ENCODE measurements at regions not wholly inside any gene's neighbourhood (a gene's known extent, or its start where the extent isn't known, plus 50 kb on each side); places are given as distances from the start of the nearest gene placed in this dataset.

- in situ Hi-C loops (cut with HindIII; ENCODE audit: low pct_unique_long_range_greater_than_20kb, low sequenced_read_pairs) = no loop called here
- peak; percentile 38 for DNase-seq (ENCODE audit: low read depth, low spot score)
These were observed 351.9 kb downstream of the PCDH18 start for GRCh38 chr4:137180349-137180748.

- in situ Hi-C loops (cut with HindIII; ENCODE audit: low pct_unique_long_range_greater_than_20kb, low sequenced_read_pairs) = no loop called here
- no peak for DNase-seq (ENCODE audit: low read depth, low spot score)
These were observed 375.5 kb downstream of the PCDH18 start for GRCh38 chr4:137156807-137157206.

DNA sequence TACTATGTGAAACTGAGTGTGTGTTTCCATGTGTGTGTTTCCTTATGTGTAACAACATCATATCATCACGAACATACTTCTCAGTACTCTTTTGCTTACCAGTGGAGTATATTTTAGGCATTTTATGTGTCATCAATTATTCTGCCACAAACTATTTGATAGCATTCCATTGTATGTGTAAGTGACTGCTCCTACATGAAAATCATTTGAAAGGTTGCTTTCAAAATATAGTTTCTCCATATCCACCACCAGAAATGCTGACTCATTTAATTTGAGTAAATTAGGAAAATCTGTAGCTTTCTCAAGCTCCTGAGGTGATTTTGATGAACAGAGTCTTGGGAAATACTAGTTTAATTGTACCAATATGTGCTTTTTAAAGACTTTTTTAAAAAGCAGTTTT, 376.2 kb downstream of the PCDH18 start:
- in situ Hi-C loops (cut with HindIII; ENCODE audit: low pct_unique_long_range_greater_than_20kb, low sequenced_read_pairs) = no loop called here

DNA sequence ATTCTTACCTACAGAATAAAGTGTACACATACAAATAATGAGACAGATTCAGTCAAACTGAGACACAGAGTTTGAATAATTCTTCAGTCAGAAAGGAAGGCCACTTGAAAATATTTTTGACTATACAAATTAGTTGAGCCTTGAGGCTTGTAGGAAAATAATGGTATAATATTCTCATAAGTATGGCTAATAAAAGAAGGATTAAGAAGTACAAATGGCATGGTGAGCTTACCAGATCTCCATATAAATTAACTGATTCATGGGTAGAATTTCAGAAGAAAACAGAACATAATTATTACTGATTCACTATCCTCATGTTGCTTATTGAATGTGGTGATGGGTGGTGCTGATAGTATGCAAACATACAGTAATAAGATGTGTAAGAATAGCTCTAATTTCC, 401.1 kb downstream of the PCDH18 start:
- no peak for DNase-seq (ENCODE audit: low read depth, low spot score)
- in situ Hi-C loops (cut with HindIII; ENCODE audit: low pct_unique_long_range_greater_than_20kb, low sequenced_read_pairs) = no loop called here

More for the DNA sequence above, 376.2 kb downstream of the PCDH18 start:
- no peak for DNase-seq (ENCODE audit: low read depth, low spot score)

- no peak for DNase-seq (ENCODE audit: low read depth, low spot score)
- in situ Hi-C loops (cut with HindIII; ENCODE audit: low pct_unique_long_range_greater_than_20kb, low sequenced_read_pairs) = no loop called here
These were observed 402.4 kb downstream of the PCDH18 start for GRCh38 chr4:137129845-137130244.

- no peak for DNase-seq (ENCODE audit: low read depth, low spot score)
- in situ Hi-C loops (cut with HindIII; ENCODE audit: low pct_unique_long_range_greater_than_20kb, low sequenced_read_pairs) = no loop called here
These were observed 402.9 kb downstream of the PCDH18 start for GRCh38 chr4:137129441-137129840.

DNA sequence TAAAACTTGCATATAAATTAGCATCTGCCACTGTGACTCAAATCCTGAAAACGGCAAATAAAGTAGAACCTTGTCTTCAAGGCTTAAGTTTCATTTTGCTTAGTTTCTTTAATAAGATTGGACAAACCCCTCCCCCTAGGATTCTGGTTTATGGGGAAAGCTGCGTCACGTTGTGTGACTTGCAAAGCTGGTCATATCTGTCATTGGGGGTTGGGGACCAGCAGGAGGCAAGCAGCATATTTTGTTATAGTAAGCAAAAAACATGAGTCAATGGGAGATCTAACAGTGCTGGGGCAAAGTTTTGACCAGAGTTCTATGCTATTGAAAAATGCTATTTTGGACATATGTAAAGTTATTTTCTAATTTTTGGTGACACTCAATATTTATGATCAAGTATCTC, 407.3 kb downstream of the PCDH18 start:
- DNase-seq (ENCODE audit: low read depth, low spot score) = peak; percentile 1
- in situ Hi-C loops (cut with HindIII; ENCODE audit: low pct_unique_long_range_greater_than_20kb, low sequenced_read_pairs) = no loop called here

GRCh38 chr4:137124278-137124932, 407.9 kb downstream of the PCDH18 start:
- in situ Hi-C loops (cut with HindIII; ENCODE audit: low pct_unique_long_range_greater_than_20kb, low sequenced_read_pairs) = no loop called here
- DNase-seq (ENCODE audit: low read depth, low spot score) = peak; percentile 74

DNA sequence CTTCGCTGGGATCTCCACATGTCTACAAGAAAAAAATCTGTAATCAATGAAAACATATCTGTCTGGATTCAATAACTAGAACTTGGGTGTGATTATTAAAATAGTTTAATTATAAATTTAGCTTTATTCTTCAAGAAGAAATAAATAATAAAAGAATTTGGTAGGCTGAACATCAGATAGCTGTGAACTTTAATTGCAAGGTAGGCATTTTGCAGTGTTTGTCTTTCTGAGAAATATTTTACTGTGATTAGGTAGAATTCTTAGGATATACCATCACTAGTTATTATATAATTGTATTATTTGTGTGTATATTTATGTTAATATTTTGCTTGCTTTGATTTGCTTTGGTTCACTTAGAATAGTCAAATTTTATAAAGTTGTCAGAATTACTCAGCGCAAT, 409.4 kb downstream of the PCDH18 start:
- DNase-seq (ENCODE audit: low read depth, low spot score) = no peak
- in situ Hi-C loops (cut with HindIII; ENCODE audit: low pct_unique_long_range_greater_than_20kb, low sequenced_read_pairs) = no loop called here

GRCh38 chr4:137116144-137116543, 416.1 kb downstream of the PCDH18 start:
- in situ Hi-C loops (cut with HindIII; ENCODE audit: low pct_unique_long_range_greater_than_20kb, low sequenced_read_pairs) = no loop called here
- no peak for DNase-seq (ENCODE audit: low read depth, low spot score)

GRCh38 chr4:137106733-137107132, 425.6 kb downstream of the PCDH18 start:
- in situ Hi-C loops (cut with HindIII; ENCODE audit: low pct_unique_long_range_greater_than_20kb, low sequenced_read_pairs) = no loop called here
- no peak for DNase-seq (ENCODE audit: low read depth, low spot score)

DNA sequence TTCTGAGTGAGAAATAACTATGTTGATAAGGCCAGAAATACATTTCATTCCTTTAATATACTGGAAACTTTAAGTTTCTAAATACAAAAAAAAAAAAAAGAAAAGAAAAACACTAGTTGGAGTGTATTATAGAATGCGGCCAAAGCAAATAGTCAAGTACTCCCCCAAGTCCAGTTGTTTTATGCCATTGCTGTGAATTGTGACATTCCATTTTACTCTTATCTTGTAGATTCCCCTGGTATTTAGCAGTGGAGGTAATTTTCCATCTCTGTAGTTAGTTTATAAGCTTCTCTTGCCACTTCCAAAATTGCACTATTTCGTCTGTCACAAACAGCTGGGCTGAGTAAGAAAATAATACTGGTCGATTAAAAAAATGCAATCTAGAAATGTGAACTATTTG, 426.0 kb downstream of the PCDH18 start:
- in situ Hi-C loops (cut with HindIII; ENCODE audit: low pct_unique_long_range_greater_than_20kb, low sequenced_read_pairs) = no loop called here
- no peak for DNase-seq (ENCODE audit: low read depth, low spot score)

- no peak for DNase-seq (ENCODE audit: low read depth, low spot score)
- in situ Hi-C loops (cut with HindIII; ENCODE audit: low pct_unique_long_range_greater_than_20kb, low sequenced_read_pairs) = no loop called here
These were observed 441.3 kb downstream of the PCDH18 start for GRCh38 chr4:137090951-137091350.

GRCh38 chr4:137083571-137084135, 448.6 kb downstream of the PCDH18 start:
- DNase-seq (ENCODE audit: low read depth, low spot score) = peak; percentile 1
- in situ Hi-C loops (cut with HindIII; ENCODE audit: low pct_unique_long_range_greater_than_20kb, low sequenced_read_pairs) = no loop called here

DNA sequence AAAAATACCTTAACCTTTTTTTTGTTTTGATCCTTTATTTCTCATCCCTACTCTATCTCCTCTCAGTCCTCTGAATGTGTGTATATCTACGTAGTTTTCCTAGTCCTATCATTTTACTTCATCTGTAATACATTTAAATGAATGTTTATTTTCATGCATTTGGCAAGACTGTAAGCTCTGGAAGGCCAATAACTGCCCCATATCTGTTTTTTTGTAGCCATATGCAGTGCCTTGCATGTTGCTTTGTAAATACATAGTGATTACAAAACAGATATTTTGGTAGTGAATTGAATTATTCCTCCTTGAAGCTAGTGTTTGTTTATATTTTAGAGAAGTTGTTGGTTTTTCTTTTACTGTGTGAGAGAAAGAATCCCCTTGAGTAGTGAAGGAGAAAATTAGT, 450.2 kb downstream of the PCDH18 start:
- DNase-seq (ENCODE audit: low read depth, low spot score) = no peak
- in situ Hi-C loops (cut with HindIII; ENCODE audit: low pct_unique_long_range_greater_than_20kb, low sequenced_read_pairs) = no loop called here

DNA sequence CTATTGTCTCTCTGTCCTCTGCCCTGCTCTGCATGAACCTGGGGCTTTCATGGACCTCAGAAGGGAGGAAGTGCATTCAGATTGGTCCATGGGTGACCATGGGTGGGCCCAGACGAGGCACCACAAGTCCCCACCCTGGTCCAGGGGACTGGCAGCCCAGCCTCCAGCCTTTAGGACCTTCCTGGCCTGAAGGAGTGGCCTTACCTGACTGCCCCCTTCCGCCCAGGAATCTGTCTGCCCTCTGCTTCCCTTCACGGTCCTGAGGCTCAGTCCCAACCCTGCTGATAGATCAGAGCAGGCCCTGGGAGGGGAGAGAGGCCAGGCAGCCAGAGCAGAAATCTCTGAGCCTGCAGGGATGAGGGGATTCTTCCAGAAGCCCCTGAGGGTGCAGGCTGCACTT, 455.4 kb downstream of the PCDH18 start:
- no peak for DNase-seq (ENCODE audit: low read depth, low spot score)
- in situ Hi-C loops (cut with HindIII; ENCODE audit: low pct_unique_long_range_greater_than_20kb, low sequenced_read_pairs) = no loop called here

- in situ Hi-C loops (cut with HindIII; ENCODE audit: low pct_unique_long_range_greater_than_20kb, low sequenced_read_pairs) = no loop called here
- DNase-seq (ENCODE audit: low read depth, low spot score) = no peak
These were observed 456.7 kb downstream of the PCDH18 start for GRCh38 chr4:137075586-137075985.

DNA sequence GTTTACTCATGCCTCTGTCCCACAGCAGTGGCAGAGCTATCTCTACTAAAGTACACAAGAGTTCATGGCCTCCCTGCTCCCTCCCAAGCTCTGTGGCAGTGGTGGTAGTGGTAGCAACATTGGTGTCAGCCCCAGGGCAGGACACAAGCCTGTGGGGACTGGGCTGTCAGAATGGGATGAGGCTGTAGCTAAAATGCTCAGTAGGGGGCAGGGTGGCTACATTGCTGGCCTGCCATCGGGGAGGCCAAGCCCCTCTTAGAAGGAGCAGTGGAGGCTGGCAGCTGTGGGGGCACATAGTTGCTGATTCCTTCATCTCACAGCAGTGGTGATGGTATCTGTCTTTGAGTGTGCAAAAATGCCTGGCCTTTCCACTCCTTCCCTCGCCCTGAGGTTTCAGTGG, 461.7 kb downstream of the PCDH18 start:
- peak; percentile 1 for DNase-seq (ENCODE audit: low read depth, low spot score)
- in situ Hi-C loops (cut with HindIII; ENCODE audit: low pct_unique_long_range_greater_than_20kb, low sequenced_read_pairs) = no loop called here

GRCh38 chr4:137069473-137069872, 462.8 kb downstream of the PCDH18 start:
- in situ Hi-C loops (cut with HindIII; ENCODE audit: low pct_unique_long_range_greater_than_20kb, low sequenced_read_pairs) = no loop called here

DNA sequence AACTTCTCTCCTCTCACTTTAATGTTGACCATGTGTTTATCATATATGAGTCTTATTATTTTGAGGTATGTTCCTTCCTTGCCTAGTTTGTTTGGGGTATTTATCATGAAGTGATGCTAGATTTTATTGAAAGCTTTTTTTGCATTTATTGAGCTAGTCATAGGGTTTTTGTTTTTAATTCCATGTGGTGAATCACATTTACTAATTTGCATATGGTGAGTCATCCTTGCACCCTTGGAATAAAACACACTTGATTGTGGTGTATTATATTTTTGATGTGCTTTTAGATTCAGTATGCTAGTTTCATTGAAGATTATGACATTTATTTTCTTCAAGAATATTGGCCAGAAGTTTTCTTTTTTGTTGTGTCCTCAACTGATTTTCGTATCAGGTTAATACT, 464.6 kb downstream of the PCDH18 start:
- DNase-seq (ENCODE audit: low read depth, low spot score) = no peak
- in situ Hi-C loops (cut with HindIII; ENCODE audit: low pct_unique_long_range_greater_than_20kb, low sequenced_read_pairs) = no loop called here

More at GRCh38 chr4:137069473-137069872, 462.8 kb downstream of the PCDH18 start:
- peak; percentile 4 for DNase-seq (ENCODE audit: low read depth, low spot score)
